ENCODE measurements at regions not wholly inside any gene's neighbourhood (a gene's known extent, or its start where the extent isn't known, plus 50 kb on each side); places are given as distances from the start of the nearest gene placed in this dataset.

DNA sequence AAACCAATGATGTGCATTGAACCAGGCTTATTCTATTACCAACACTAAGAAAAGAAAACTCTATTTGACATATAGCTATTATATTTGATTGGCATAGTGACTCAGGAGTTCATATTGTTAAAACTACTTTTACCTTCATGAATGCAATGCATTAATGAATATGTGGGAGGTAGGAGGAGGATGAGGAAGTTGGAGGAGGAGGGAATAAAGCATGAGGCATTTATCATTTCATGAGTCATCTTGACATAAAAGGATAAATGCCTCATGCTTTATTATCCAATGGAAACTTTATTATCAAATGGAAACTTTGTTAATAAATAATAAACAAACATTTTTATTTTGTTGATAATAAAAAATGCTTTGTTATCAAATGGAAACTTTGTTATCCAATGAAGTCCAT is 116.5 kb downstream of the SPRY2 start:
- no peak overlapping the region for H3K27ac Mint-ChIP-seq (ENCODE audit: low read depth)
- no peaks in the 10 kb centered on the region for H3K9me3 Mint-ChIP-seq
- H3K27me3 Mint-ChIP-seq: no peaks in the 10 kb centered on the region
- no peak overlapping the region for H3K4me3 Mint-ChIP-seq
- no peak for DNase-seq (ENCODE audit: low spot score in 2 of 2)
- no peaks in the 10 kb centered on the region for H3K4me1 Mint-ChIP-seq
- peaks cover 2% of the 10 kb centered on the region for H3K36me3 Mint-ChIP-seq (ENCODE audit: insufficient read depth)
- ATAC-seq (replicated peaks; ENCODE audit: extremely low read depth, poor library complexity, severe bottlenecking): no peak

DNA sequence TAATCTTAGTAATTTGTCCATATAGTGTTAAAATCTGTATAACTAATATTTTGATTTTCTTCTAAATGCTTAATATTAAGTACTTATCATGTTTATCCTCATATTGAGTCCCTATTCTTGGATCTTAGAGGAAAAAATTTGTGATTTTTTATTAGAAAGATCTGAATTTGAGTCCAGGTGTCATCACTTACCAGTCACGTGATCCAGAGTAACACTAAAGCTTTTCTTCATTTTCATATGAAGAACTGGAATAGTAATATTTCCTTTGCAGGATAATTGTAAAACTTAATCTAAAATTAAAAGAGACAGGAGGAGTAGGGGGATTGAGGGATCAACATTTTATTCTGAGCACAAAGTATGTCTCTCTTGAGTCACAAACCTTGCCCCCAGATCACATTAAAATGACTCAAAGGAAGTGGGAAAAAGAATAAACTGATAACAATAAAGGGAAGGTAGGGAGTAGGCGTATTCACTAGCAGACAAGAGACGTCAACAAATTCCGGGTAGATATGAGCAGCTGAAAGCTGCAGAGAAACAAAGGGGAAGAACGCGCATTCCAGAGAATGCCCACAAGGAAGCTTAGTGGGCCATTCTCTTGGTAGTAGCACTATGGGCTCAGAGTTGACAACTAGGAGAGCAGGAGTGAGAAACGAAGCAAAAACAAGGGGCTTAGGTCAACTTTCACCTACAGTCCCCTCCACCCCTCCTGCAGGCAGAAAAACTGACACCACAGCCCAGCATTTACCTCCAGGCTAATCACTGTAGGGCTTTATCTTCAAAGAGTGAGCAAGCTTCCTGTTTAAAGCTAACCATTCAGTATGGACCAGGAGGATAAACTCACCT is 123.1 kb downstream of the SPRY2 start:
- ATAC-seq (replicated peaks; ENCODE audit: extremely low read depth, poor library complexity, severe bottlenecking): no peak
- Mint-ChIP-seq H3K27ac (ENCODE audit: low read depth) (no peak overlapping the region), H3K36me3 (ENCODE audit: insufficient read depth) (no peaks in the 10 kb centered on the region), H3K4me3 (no peak overlapping the region), H3K4me1 (no peaks in the 10 kb centered on the region), H3K27me3 (no peaks in the 10 kb centered on the region), H3K9me3 (peaks cover 6% of the 10 kb centered on the region)
- DNase-seq (ENCODE audit: low spot score in 2 of 2): no peak

DNA sequence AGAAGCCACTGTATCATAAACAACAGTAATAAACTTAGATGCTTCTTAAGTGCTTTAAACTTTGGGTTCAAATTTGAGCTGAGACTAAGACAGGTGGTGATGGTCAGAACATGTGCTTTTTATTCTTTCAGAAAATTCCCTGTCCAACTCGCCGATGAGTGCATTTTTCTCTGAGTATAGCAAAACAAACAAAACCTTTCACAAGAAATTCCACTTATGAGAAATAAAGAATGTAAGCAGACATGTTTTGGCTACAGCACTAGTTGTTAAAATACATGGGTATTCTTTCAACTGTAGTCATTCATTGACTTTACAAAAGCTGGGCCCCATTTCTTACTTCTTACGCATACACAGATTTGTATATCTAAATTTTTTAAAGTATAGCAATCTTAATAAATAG is 125.6 kb downstream of the SPRY2 start:
- Mint-ChIP-seq H3K27me3 (no peaks in the 10 kb centered on the region), H3K9me3 (peaks cover 6% of the 10 kb centered on the region), H3K36me3 (ENCODE audit: insufficient read depth) (no peaks in the 10 kb centered on the region), H3K4me3 (no peak overlapping the region), H3K4me1 (no peaks in the 10 kb centered on the region), H3K27ac (ENCODE audit: low read depth) (no peak overlapping the region)
- ATAC-seq (replicated peaks; ENCODE audit: extremely low read depth, poor library complexity, severe bottlenecking) (no peak), DNase-seq (ENCODE audit: low spot score in 2 of 2) (no peak)

DNA sequence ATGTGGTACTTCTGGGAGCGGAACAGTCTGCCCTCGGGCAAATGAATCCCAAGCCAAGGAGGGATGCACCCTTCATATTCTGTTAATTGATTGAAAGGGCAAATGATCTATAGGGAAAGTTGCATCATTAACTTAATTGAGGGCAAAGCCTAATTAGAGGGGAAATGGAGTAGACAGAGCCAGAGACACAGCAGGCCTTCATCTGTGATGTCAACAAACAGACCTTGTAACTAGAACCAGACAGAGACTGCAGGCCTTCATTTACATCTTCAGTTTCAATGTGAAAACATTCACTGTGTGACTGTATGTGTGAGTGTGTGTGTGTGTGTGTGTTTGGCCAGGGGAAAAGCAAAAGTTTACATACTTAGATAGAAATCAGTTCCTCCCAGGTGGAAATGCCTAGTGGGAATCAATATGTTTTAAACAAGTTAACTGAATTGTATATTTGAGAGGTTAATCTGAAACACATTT is 126.4 kb downstream of the SPRY2 start:
- ATAC-seq (replicated peaks; ENCODE audit: extremely low read depth, poor library complexity, severe bottlenecking): no peak
- no peaks in the 10 kb centered on the region for H3K36me3 Mint-ChIP-seq (ENCODE audit: insufficient read depth)
- H3K4me1 Mint-ChIP-seq: no peaks in the 10 kb centered on the region
- H3K4me3 Mint-ChIP-seq: no peak overlapping the region
- no peak overlapping the region for H3K27ac Mint-ChIP-seq (ENCODE audit: low read depth)
- H3K27me3 Mint-ChIP-seq: no peaks in the 10 kb centered on the region
- peaks cover 6% of the 10 kb centered on the region for H3K9me3 Mint-ChIP-seq
- no peak for DNase-seq (ENCODE audit: low spot score in 2 of 2)

DNA sequence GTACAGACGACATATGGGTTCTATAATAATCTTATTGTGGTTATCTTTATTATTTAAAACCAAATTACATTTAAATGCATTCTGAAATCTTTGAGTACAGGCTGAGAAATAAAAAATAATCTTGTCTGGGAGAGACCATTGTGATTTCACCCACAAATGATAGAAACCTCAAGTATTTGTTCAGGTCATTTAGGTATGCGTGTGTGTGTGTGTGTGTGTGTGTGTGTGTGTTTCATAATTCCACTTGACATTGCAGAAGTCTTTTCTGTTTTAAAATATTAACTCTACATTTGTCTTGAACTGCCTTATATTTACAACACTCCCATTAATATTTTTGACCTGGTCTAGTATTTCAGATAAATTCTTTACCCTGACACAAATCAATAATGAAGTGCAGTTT is 126.9 kb downstream of the SPRY2 start:
- DNase-seq (ENCODE audit: low spot score in 2 of 2): no peak
- Mint-ChIP-seq H3K27me3 (no peaks in the 10 kb centered on the region), H3K36me3 (ENCODE audit: insufficient read depth) (no peaks in the 10 kb centered on the region), H3K27ac (ENCODE audit: low read depth) (no peak overlapping the region), H3K4me3 (no peak overlapping the region), H3K9me3 (peaks cover 6% of the 10 kb centered on the region), H3K4me1 (no peaks in the 10 kb centered on the region)
- no peak for ATAC-seq (replicated peaks; ENCODE audit: extremely low read depth, poor library complexity, severe bottlenecking)

DNA sequence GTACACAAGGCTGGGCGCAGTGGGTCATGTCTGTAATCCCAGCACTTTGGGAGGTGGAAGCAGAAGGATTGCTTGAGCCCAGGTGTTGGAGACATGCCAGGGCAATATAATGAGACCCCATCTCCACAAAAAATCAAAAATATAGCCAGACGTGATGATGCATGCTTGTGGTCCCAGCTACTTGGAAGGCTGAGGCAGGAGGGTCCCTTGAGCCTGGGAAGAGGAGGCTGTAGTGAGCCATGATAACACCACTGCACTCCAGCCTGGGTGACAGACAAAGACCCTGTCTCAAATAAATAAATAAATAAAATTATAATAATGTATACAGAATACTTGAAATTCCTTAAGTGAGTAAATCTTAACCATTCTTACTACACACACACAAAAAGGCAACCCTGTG is 127.7 kb downstream of the SPRY2 start:
- H3K4me1 Mint-ChIP-seq: no peaks in the 10 kb centered on the region
- no peak overlapping the region for H3K27ac Mint-ChIP-seq (ENCODE audit: low read depth)
- no peak overlapping the region for H3K4me3 Mint-ChIP-seq
- DNase-seq (ENCODE audit: low spot score in 2 of 2) (no peak), ATAC-seq (replicated peaks; ENCODE audit: extremely low read depth, poor library complexity, severe bottlenecking) (no peak)
- H3K36me3 Mint-ChIP-seq (ENCODE audit: insufficient read depth): no peaks in the 10 kb centered on the region
- no peaks in the 10 kb centered on the region for H3K27me3 Mint-ChIP-seq
- peaks cover 6% of the 10 kb centered on the region for H3K9me3 Mint-ChIP-seq

DNA sequence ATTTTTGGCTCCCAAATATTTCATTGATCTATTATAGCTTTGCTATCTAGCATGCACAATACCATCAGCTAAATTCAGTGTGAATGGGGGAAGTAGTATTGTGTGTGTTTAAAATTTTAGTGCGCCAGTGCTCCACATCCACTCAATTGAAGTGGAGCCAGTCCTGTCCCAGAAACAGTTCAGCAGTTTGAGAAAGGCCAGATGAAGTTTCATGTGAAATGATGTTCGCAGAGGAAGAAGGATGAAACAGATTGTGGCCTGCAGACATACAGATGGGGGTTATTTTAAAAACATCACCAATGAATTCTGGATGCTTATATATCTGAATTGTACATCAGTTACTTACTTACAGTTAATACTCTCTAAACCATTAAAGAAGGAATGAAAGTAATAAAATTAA is 129.4 kb downstream of the SPRY2 start:
- no peak for DNase-seq (ENCODE audit: low spot score in 2 of 2)
- Mint-ChIP-seq H3K9me3 (peaks cover 2% of the 10 kb centered on the region), H3K4me1 (no peaks in the 10 kb centered on the region), H3K27me3 (no peaks in the 10 kb centered on the region), H3K27ac (ENCODE audit: low read depth) (no peak overlapping the region), H3K4me3 (no peak overlapping the region), H3K36me3 (ENCODE audit: insufficient read depth) (no peaks in the 10 kb centered on the region)
- no peak for ATAC-seq (replicated peaks; ENCODE audit: extremely low read depth, poor library complexity, severe bottlenecking)

DNA sequence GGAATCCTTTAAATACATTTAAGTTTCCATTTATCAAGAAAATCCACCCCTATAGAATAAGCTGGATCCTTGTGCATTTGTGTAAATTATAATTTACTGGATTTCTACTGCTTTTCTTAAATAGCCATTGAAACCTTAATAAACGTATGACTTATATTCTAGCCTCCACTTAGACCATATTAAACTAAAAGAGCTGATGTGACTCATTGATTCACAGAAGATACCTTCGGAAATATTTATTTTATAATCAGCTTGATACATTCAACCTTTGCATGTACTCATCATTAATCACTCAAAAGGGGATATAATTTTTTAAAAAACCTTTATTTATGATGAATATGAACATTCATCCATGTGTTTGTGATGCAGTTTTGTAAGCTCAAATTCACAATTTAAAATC is 136.3 kb downstream of the SPRY2 start:
- Mint-ChIP-seq H3K36me3 (ENCODE audit: insufficient read depth) (no peaks in the 10 kb centered on the region), H3K27ac (ENCODE audit: low read depth) (no peak overlapping the region), H3K4me3 (no peak overlapping the region), H3K27me3 (no peaks in the 10 kb centered on the region), H3K4me1 (no peaks in the 10 kb centered on the region), H3K9me3 (peaks cover 12% of the 10 kb centered on the region)
- ATAC-seq (replicated peaks; ENCODE audit: extremely low read depth, poor library complexity, severe bottlenecking): no peak
- no peak for DNase-seq (ENCODE audit: low spot score in 2 of 2)

DNA sequence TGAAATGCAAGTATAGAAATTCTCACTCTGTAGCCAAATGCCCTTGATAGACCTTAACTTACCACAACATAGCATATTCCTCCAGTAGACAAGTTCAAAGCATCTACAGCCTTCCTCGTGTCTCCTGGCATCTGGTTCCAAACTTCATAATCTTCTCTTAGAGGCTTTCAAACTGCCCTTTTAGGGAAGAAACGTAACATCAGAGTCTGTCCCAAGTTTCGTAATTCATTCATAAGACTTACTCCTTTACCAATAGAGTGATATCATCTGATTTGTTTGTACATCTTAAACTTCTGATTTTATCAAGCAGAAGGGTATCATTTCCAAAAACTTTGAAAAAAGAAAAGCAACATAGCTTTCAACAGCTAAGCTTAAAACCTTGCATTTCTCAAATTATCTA is 137.4 kb downstream of the SPRY2 start:
- ATAC-seq (replicated peaks; ENCODE audit: extremely low read depth, poor library complexity, severe bottlenecking): no peak
- no peak overlapping the region for H3K27ac Mint-ChIP-seq (ENCODE audit: low read depth)
- no peak for DNase-seq (ENCODE audit: low spot score in 2 of 2)
- H3K9me3 Mint-ChIP-seq: peaks cover 12% of the 10 kb centered on the region
- no peaks in the 10 kb centered on the region for H3K36me3 Mint-ChIP-seq (ENCODE audit: insufficient read depth)
- no peaks in the 10 kb centered on the region for H3K4me1 Mint-ChIP-seq
- no peaks in the 10 kb centered on the region for H3K27me3 Mint-ChIP-seq
- no peak overlapping the region for H3K4me3 Mint-ChIP-seq

DNA sequence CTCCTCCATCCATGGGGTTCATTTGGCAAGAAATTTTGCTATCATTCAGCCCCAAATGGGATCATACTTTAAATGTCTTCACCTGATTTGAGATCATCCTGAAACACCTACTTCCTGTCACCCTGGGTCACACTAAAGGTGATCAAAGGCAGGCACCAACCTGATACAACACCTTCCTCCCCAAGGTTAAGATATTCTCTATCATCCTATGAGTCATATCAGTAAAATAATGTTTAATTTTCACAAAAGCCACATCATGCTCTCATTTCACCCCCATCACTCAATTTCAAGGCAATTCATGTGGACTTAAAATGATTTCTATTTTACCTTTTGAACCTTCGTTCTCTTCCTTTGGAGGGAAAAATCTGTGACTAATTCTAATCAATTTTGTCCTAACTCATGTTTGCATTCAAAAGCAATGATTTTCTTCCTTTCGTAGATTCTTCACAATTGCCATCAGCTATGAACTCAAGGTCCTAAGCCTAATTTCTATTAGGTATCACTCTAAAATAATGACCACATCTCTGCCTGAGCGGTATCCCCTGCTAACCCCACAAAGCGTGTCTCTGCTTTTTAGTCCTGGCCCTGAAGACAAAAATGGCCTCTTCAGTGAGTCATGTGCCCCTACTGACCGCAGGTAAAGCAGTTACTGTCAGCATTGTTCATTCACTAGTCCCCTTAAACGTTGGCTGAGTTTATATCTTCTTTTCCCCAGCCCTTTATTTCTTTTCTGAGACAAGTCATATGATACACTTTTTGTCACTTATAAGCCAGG is 139.0 kb downstream of the SPRY2 start:
- no peak overlapping the region for H3K4me3 Mint-ChIP-seq
- no peak overlapping the region for H3K27ac Mint-ChIP-seq (ENCODE audit: low read depth)
- ATAC-seq (replicated peaks; ENCODE audit: extremely low read depth, poor library complexity, severe bottlenecking) (no peak), DNase-seq (ENCODE audit: low spot score in 2 of 2) (no peak)
- H3K9me3 Mint-ChIP-seq: peaks cover 12% of the 10 kb centered on the region
- no peaks in the 10 kb centered on the region for H3K27me3 Mint-ChIP-seq
- no peaks in the 10 kb centered on the region for H3K4me1 Mint-ChIP-seq
- H3K36me3 Mint-ChIP-seq (ENCODE audit: insufficient read depth): no peaks in the 10 kb centered on the region

DNA sequence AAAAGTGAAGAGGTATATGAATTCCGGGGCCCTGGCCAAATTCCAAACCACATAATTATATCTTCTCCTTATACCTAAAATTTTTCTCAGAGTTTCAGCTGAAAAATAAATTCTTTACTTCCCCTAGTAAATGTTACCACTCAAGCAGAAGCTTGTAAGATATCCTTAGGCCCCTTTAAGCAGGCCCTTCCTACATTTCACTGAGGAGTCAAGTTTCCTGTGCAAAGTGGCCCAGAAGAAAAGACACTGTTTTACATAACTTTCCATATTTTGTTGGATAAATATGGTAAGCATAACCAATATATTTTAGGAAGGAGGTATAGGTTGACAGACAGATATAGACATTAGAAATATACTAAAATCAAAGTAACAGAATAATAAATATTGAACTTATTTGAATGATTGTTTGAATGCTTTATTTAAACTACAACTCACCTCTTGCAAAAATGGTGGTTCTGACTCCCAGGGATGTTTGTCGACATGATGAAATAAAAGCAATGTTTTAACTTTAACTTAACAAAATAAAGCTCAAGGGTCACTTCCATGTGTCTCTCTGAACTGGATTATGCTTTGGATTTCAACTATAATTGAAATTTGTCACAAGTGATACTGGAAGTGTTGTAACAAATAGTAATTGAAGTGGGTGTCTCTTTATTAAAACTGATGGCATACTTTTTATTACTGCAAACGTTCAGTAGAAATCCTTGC is 141.2 kb downstream of the SPRY2 start:
- H3K4me3 Mint-ChIP-seq: no peak overlapping the region
- H3K36me3 Mint-ChIP-seq (ENCODE audit: insufficient read depth): no peaks in the 10 kb centered on the region
- no peaks in the 10 kb centered on the region for H3K4me1 Mint-ChIP-seq
- H3K9me3 Mint-ChIP-seq: peaks cover 7% of the 10 kb centered on the region
- no peak for ATAC-seq (replicated peaks; ENCODE audit: extremely low read depth, poor library complexity, severe bottlenecking)
- DNase-seq (ENCODE audit: low spot score in 2 of 2): no peak
- H3K27me3 Mint-ChIP-seq: no peaks in the 10 kb centered on the region
- H3K27ac Mint-ChIP-seq (ENCODE audit: low read depth): no peak overlapping the region

DNA sequence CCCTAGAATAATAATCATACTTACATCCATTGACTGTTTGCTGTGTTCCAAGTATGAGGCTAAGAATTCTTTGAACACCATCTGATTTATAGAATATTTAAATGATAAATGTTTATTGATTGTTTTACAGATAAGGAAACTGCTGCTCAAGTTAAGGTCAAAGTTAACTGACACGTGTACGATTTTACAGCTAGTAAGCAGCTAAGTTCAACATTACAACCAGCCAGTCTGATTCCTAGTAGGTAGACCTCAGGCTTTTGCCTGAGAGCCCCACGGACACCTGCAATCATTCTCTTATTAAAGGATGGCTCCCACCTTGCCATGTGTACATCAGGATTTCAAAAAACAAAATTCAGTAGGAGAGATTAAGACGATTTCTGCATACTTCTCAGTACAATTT is 141.9 kb downstream of the SPRY2 start:
- Mint-ChIP-seq H3K9me3 (peaks cover 7% of the 10 kb centered on the region), H3K36me3 (ENCODE audit: insufficient read depth) (no peaks in the 10 kb centered on the region), H3K27me3 (no peaks in the 10 kb centered on the region), H3K4me3 (no peak overlapping the region), H3K4me1 (no peaks in the 10 kb centered on the region), H3K27ac (ENCODE audit: low read depth) (no peak overlapping the region)
- DNase-seq (ENCODE audit: low spot score in 2 of 2) (no peak), ATAC-seq (replicated peaks; ENCODE audit: extremely low read depth, poor library complexity, severe bottlenecking) (no peak)

Data from central memory CD8-positive, alpha-beta T cell (primary cell).